Caki2 (cell line): ENCODE measurements at regions not wholly inside any gene's neighbourhood (a gene's known extent, or its start where the extent isn't known, plus 50 kb on each side); places are given as distances from the start of the nearest gene placed in this dataset.

Experiments
- DNase-seq: peaks from one replicate; pipeline ENCODE4 v3.0.0-alpha.2; 2015; ENCODE audit warnings: low read depth
- in situ Hi-C: cut with HindIII; loops from 2 replicates; pipeline ENCODE4 v1.10.0; 2016; ENCODE audit warnings: low sequenced_read_pairs, low pct_unique_long_range_greater_than_20kb, mixed read lengths

DNA sequence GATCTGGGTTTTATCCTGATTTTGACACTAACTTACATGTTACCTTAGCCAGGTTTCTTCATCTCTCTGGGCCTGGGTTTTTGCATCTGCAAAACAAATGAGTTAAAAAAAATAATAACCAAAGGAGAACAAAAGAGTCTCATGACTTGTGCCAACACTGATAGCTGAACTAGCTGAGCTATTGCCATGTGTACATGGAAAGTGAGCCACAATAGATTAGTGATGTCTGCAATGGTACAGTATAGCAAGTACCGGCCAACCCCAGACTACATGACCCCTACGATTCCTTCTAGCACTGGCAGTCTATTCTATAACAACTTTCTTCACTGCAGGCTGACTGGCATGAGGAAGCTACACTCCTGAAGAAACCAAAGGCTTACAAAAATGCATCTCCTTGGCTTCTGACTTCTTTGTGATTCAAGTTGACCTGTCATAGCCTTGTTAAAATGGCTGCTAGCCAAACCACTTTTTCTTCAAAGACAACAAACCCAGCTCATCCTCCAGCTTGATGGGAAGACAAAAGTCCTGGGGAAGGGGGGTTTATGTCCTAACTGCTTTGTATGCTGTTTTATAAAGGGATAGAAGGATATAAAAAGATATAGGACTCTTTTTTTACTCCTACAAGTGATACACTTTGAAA is 123.7 kb downstream of the DAD1 start:
- in situ Hi-C loops, result no loop called here
- no peak for DNase-seq

DNA sequence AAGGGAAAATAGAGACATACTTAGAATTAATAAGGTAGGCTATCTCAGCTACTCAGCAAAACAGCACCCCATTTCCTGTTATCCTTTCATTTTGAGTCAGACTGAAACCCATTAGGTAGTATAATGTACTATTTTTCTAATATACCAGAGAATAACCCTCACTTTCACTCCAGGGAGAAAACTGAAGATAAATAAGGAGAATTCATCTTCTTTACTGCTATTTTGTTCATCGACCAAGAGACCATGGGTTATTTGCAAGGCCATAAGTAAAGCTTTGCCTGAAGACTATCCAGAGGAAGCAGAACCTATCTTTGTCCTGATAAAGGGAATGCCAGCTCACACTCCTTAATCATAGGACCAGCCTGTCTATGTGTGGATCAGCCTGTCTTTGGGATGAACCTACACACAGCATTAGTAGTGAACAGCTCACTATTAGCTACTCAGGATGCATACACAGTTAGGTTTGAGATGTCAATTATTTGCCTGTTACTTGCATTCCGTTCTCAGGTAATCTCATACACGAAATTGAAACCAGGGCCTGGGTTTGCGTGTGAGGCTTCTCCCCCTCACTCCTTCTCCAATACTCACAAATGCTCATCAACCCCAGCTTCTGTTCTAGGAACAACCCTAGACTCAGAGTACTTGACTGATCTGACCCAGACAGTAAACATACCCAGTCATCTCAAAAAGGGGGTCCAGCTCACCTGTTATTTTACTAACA is 124.4 kb downstream of the DAD1 start:
- in situ Hi-C loops, result no loop called here
- DNase-seq, result no peak

DNA sequence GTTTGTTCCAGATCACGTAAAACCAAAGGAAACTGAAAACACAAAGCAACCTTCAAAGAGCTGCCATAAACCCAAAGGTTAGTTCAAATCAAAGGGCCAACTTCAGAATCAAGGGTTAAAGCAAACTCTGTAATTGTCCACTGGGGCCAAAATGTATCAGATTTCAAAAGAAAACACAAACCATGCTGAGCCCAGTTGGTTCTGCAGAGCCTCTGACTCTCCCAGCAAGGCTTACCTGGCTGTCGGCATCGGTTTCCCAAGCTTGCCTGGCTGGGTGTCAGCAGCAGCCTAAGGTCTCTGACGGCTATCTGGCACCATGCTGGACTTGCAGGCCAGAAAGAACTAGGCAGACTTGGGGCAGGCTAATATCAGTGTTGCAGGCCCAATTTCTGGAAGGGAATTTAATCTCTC is 125.3 kb downstream of the DAD1 start:
- in situ Hi-C loops, result no loop called here
- DNase-seq, result no peak

DNA sequence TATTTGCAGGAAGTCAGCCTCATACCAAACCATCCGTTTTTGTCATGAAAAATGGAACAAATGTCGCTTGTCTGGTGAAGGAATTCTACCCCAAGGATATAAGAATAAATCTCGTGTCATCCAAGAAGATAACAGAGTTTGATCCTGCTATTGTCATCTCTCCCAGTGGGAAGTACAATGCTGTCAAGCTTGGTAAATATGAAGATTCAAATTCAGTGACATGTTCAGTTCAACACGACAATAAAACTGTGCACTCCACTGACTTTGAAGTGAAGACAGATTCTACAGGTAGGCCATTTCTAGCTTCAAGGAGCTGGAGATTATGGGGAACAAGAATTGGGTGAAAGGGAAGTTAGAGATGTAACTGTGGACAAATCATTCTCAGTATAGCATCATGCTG is 126.1 kb downstream of the DAD1 start:
- in situ Hi-C loops, result no loop called here

DNA sequence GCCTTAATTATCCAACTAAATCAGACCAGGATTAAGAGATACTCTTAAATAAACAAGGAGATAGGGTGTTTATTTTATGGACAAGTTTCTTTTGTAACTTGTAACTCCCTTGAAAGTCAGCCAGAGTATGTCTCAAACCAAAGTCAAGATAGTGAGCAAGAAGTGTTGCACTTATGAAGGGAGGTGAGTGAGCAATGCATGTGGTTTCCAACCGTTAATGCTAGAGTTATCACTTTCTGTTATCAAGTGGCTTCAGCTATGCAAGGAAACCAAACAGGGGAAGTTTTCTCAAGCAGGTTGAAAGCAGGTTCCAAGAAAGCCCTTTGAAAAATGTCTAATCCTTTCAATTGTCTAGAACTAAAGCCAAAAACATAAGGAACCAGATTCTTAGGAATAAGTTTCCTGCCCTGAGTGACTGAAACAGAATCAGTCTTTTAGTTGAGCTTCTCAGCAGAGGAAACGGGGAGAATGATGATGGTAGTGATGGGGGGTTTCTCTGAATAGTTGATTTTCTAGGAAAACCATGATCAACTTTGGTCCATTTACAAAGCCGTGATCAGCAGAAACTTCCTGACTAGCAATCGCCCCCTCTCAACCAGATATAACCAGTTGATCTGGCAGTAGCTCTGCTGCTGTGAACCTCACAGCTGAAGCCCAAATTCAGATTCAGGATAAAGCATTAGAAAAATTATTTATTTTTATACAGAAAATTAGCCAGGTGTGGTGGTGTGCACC is 128.4 kb downstream of the DAD1 start:
- in situ Hi-C loops, result no loop called here
- no peak for DNase-seq

More for the DNA sequence above, 126.1 kb downstream of the DAD1 start:
- no peak for DNase-seq

DNA sequence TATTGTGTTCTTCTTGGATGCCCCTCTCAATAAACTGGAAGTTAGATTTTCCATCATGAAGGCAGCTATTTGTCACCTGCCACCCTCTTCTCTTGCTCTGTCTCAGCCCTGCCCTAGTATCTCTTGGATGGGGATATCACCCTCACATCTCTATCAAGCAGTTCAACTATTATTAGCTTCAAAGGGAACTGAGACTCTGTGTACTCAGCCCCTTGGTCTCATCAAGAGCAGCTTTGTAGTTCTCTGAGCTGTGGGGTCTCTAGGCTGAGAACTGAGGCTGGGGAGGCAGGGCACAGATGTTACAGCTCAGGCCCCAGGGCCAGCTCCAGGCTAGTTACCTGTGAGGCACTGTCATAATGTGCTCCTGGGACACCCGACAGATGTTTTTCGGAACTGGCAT is 130.3 kb downstream of the DAD1 start:
- in situ Hi-C loops, result no loop called here
- no peak for DNase-seq

DNA sequence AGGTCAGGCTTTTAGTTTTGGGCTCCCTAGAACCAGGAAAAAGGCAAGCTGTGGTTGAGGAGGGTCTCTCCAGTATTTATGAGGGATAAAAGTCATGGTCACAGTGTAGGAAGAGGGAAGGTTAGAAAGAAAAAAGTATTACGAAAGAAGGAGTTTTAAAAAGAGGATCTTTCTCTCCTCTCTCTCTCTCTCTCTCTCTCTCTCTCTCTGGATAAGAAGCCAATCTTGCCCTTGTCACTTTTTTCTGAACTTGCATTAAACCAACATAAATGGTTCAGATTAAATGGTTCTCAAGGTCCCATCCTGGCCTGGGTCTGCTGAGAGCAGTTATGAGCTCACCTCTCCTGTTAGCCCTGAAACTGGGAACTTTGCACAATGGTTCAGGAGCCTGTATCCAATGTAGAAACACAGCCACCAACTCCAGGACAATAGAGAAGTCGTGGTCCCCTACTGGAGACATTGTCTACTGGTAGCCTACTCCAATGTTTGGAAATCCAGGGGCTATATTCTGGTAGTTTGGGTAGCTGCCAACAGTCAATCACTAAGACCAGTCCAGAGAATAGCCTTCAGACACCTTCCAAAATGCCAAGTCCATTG is 131.9 kb downstream of the DAD1 start:
- no peak for DNase-seq
- in situ Hi-C loops, result no loop called here

DNA sequence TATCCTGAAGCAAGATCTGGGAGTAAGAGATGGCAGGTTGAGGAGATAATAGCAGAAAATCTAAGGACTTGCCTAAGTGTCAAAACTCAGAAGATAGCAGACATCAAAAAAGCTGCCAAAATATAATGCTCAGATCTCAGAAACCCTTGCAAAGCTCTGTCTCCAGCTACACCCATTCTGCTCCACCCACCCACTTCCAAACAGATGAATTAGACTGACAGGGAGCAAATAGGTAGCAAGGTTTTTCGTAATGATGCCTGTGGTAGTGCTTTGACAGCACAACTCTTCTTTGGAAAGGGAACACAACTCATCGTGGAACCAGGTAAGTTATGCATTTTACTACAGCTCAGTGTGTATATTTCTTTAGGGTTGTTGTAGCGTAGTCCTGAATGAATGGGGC is 132.6 kb downstream of the DAD1 start:
- no peak for DNase-seq
- in situ Hi-C loops, result no loop called here

DNA sequence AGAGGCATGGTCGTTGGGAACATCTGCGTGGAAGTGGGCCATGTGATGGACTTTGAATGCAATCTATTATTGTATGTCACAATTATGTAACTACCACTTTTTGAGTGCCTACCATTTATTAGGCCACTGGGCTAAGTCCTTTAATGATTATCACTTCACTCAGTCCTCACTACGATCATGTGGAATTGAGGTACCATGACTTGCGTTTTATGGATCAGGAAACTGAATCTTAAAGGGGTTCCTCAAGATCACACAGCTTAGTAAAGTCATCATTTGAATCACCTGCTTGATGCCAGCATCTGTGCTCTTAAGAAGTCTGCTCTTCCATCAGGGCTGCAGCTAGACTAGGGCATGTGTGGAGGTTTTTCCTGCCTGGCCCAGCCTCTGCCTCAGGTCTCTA is 136.7 kb downstream of the DAD1 start:
- in situ Hi-C loops, result no loop called here
- DNase-seq, result no peak

DNA sequence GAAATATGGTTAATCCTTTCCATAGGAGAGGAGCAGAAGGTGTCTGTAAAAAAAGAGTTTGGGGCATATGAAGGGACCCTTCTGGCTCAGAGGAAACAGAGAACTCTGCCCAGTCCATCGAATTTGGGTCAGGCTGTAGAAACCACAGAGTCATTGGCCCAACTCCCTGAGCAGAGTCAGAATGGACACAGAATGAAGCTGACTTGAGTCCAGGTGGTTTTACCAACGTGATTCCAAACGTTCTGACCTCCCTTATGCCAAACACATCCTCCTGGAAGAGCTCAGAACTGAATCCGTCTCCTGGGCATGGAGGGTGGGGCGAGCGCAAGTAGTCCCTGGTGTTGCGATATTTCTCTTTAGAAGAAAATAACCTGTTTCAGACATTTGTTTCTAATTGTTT is 138.8 kb downstream of the DAD1 start:
- in situ Hi-C loops, result no loop called here
- no peak for DNase-seq

DNA sequence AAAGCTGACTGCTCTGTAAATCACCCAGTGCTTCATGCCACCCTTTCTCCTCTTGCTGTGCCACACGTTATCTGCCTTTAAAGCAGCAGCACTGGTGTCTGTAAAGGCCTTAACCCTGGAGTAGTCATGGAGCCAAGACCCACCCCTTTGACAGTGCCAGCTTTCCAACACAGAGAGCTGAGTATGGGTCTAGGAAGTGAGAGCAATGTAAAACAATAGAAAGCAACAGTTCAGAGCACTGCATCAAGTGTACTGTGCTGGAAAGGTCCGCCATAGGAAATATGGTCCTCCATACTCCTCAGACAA is 139.5 kb downstream of the DAD1 start:
- no peak for DNase-seq
- in situ Hi-C loops, result no loop called here

DNA sequence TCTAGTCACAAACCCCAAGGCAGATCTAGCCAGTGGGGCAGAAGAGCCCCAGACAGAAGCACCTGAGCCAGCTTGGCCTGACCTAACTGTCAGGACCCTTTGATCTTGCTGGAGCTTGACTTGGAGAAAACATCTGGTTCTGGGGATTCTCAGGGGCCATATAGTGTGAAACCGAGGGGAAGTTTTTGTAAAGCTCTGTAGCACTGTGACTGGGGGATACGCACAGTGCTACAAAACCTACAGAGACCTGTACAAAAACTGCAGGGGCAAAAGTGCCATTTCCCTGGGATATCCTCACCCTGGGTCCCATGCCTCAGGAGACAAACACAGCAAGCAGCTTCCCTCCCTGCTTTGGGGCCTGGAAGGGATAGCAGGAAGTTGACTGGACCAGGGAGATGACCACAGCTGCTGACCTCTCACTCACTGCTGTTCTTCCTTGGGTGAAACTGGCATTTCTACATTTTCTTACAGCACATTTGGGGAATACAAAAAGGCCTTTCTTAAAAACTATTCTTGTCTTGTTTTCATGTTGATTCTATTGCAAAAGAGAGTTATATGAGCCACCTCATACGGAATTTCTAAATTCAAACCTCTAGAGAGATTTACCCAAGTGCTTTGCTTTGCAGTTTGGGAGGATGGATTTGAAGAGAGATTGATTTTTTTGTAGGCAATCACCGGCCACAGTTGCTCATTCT is 140.0 kb downstream of the DAD1 start:
- no peak for DNase-seq
- in situ Hi-C loops, result no loop called here

DNA sequence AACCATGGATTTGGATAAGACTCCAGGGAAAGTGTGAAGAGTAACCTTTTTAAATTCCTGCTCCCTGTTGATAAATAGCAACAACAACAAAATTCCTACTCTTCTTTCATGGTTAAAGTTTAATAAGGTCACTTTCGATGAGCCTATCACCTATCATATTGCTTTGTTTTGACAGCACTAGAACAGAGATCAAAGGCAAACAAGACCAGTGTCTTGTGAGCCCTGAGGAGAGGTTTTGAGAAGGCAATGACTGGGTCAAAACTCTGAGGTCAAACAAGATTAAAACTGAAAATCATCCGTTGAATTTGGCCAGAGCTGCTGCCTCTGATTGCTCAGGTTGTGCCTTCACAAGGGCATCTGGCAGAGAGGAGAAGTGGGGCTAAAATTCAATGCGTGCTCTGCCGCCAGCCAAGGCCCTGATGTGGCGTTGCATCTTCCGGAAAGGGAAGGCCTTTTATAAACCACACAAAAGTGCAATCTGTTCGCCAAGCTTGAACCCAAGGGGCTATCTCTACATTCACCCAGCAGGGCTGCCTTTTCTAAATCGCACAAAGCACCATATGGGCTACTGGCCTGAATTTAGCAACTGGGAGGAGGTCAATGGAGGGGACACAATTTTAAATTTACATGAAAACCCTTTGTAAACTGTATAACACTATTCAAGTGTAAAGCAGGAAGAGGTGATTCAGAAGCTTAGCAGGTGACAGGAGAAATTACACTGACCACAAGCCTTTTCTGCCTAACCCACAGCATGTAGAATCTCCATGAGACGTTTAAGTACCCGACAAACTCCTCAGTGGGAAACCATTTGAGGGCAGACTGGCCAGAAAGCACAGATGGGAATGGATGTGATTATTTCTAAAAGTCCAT is 140.8 kb downstream of the DAD1 start:
- in situ Hi-C loops, result no loop called here
- no peak for DNase-seq

DNA sequence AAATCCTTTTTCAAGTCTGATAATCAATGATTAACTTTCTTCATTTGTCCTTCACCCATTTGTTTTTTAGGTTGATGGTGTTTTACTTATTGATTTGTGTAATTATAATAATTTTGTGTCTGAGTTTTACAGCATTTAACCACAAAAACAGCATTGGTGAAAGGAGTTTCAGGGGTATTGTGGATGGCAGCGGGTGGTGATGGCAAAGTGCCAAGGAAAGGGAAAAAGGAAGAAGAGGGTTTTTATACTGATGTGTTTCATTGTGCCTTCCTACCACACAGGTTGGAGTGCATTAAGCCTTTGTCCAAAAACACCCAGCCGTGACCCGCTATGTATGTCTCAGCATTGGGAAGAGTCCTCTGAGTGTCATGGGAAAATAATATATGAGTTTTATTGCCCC is 150.3 kb downstream of the DAD1 start:
- DNase-seq, result no peak
- in situ Hi-C loops, result no loop called here

DNA sequence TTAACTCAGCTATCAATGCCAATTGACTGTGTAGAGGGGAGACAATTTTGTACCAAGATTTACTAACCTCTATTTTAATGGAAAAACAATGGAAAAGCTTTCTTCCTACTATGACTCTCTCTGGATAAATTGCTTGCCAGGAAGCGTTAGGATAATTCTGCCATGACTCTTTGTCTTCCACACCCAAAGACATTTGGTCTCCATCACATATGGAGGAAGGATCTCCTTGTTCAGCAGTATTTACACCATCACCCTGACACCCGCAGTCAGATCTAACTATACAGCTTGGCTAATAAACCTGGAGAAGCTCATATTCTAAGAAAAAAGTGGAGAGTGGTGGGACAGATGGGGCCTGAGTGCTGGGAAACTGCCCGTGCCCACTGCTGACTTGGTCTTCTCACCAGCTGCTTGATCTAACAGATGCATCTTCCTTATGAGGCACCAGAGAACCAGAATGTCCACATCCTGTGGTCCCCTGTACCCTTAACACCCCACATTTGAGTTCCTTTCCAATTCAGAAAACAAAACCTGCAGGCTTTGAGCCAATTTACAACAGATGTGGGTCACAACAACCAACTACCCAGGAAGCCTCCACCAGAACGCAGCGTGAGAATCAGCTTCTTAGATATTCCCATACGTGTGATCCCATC is 154.0 kb downstream of the DAD1 start:
- no peak for DNase-seq
- in situ Hi-C loops, result no loop called here

DNA sequence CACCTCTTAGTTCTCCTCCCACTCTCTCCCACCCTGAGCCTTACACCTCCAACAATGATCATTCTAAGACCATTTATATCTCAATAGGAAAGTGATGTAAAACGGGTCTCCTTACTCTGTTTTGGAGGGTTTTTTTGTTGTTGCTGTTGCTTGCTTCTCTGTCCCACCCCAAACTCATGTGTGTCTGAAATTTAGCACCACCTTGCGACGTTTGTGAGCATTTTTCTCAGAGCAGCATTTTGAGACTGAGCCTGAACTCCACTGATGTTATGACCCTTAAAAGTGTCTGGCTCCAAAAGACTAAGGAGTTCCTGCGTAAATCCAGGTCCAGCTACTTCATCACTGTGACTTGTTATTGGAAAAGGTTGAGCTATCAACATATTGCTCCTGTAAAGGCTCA is 155.0 kb downstream of the DAD1 start:
- DNase-seq, result no peak
- in situ Hi-C loops, result no loop called here

DNA sequence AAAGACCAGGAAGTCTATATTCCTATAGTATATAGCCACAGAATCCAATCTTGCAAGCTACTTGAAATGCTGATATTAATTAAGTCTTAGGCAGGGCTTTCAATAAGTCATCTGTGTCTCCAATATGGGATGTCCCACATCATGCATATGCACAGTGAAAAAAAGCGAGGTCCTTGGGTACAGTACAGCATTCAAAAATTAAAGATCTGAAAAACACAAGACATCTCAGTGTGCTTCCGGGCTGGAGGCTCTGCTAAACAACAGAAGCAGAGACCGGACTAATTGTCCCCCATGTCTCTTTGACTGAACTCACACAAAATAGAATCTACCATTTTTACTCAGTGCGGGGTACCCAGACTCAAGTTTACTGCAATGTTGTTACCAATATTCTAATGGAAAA is 156.0 kb downstream of the DAD1 start:
- no peak for DNase-seq
- in situ Hi-C loops, result no loop called here
